C4-2B (cell line): ENCODE measurements at regions not wholly inside any gene's neighbourhood (a gene's known extent, or its start where the extent isn't known, plus 50 kb on each side); places are given as distances from the start of the nearest gene placed in this dataset.

ENCODE experiments used
- H3K27ac ChIP-seq: fragments of 450-650 bp; 2 replicates; pipeline ENCODE4 v1.5.1; 2017
- CTCF ChIP-seq: fragments of 450-650 bp; conservative IDR thresholded peaks from 2 replicates; pipeline ENCODE4 v1.5.1; 2017; ENCODE audit warnings: mild to moderate bottlenecking
- ZFX ChIP-seq: fragments of 450-650 bp; IDR thresholded peaks from 2 replicates; pipeline ENCODE4 v1.6.1; 2017

- TF ChIP-seq ZFX (no peak), CTCF (no peak)
- H3K27ac ChIP-seq, result no peak overlapping the region
These were observed 52.9 kb upstream of the SIRPG start for GRCh38 chr20:1710484-1710883.

GRCh38 chr20:1707588-1708449 lies 50.2 kb upstream of the SIRPG start:
- H3K27ac ChIP-seq, result no peak overlapping the region
- no peak for TF ChIP-seq CTCF
- no peak for TF ChIP-seq ZFX
